Colon (tissue), 2 donors: ENCODE measurements at regions not wholly inside any gene's neighbourhood (a gene's known extent, or its start where the extent isn't known, plus 50 kb on each side); places are given as distances from the start of the nearest gene placed in this dataset.

Source experiments
- FAIRE-seq: peaks from 2 replicates; lab custom pipeline; 2012; peaks lifted over from hg19 to GRCh38; lab: Jason Lieb, UNC
- donor health status: control.
- donor health status: control.

- FAIRE-seq = no peak
Measured at GRCh38 chr21:39054066-39054465, 129.2 kb downstream of the PSMG1 start.

GRCh38 chr21:39053126-39053525 is 130.1 kb downstream of the PSMG1 start:
- FAIRE-seq = no peak

- FAIRE-seq = no peak
Measured at GRCh38 chr21:39052718-39053117, 130.5 kb downstream of the PSMG1 start.

GRCh38 chr21:39051588-39051949 is 131.7 kb downstream of the PSMG1 start:
- FAIRE-seq = no peak

- FAIRE-seq = no peak
Measured at GRCh38 chr21:39050841-39051587, 132.2 kb downstream of the PSMG1 start.

GRCh38 chr21:39048574-39048973 is 134.7 kb downstream of the PSMG1 start:
- no peak for FAIRE-seq

- no peak for FAIRE-seq
Measured at GRCh38 chr21:39048064-39048463, 135.2 kb downstream of the PSMG1 start.

- no peak for FAIRE-seq
Measured at GRCh38 chr21:39047046-39047445, 136.2 kb downstream of the PSMG1 start.

GRCh38 chr21:39046236-39046916 is 136.9 kb downstream of the PSMG1 start:
- FAIRE-seq = no peak

GRCh38 chr21:39041816-39042215 is 141.4 kb downstream of the PSMG1 start:
- no peak for FAIRE-seq

GRCh38 chr21:39040494-39041110 is 142.6 kb downstream of the PSMG1 start:
- no peak for FAIRE-seq

GRCh38 chr21:39037807-39038405 is 145.3 kb downstream of the PSMG1 start:
- FAIRE-seq = no peak

GRCh38 chr21:39036581-39036980 is 146.7 kb downstream of the PSMG1 start:
- FAIRE-seq = no peak

GRCh38 chr21:39034590-39035536 is 148.4 kb downstream of the PSMG1 start:
- FAIRE-seq = no peak

- FAIRE-seq = no peak
Measured at GRCh38 chr21:39033878-39034589, 149.2 kb downstream of the PSMG1 start.

GRCh38 chr21:39029900-39030884 is 153.1 kb downstream of the PSMG1 start:
- no peak for FAIRE-seq

GRCh38 chr21:39029086-39029755 is 154.0 kb downstream of the PSMG1 start:
- FAIRE-seq = no peak

- FAIRE-seq = no peak
Measured at GRCh38 chr21:39025198-39025597, 158.1 kb downstream of the PSMG1 start.

- FAIRE-seq = no peak
Measured at GRCh38 chr21:39024538-39024937, 158.7 kb downstream of the PSMG1 start.
